ENCODE measurements at regions not wholly inside any gene's neighbourhood (a gene's known extent, or its start where the extent isn't known, plus 50 kb on each side); places are given as distances from the start of the nearest gene placed in this dataset.

DNA sequence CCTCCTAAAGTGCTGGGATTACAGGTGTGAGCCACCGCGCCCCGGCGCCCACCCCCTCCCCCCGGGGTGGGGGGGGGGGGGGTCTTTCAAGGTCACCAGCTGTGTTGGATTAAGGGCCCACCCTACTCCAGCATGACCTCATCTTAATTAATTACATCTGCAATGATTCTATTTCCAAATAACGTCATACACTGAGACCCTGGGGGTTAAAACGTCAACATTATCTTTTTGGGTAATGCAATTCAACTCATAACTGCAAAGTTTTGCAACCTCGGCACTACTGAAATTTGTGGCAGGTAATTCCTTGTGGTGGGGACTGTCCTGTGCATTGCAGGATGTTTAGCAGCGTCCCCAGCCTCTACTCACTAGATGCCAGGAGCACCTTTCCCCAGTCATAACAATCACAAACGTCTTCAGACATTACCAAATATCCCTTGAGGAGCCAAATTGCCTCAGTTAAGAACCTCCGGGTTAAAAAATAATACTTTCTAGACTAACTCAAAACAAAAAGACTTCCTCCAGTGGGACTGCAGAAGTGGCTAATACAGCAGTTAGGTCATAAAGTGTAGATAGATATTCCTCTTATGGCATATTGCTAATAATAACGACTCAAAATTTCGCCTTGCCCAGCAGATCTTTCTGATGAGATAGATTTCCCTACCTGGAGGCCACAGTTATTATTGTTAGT lies 233.0 kb upstream of the KAZN start:
- DNase-seq (ENCODE audit: low read depth in 1 of 2, low spot score in 1 of 2) = no peak
- Histone ChIP-seq H3K27ac (replicated peaks) (no peak overlapping the region), H3K4me3 (replicated peaks; ENCODE audit: insufficient read depth, low read length) (no peak overlapping the region), H3K27me3 (ENCODE audit: insufficient read depth, poor library complexity, severe bottlenecking) (no peaks in the 10 kb centered on the region)
- TF ChIP-seq, protein P1, sequence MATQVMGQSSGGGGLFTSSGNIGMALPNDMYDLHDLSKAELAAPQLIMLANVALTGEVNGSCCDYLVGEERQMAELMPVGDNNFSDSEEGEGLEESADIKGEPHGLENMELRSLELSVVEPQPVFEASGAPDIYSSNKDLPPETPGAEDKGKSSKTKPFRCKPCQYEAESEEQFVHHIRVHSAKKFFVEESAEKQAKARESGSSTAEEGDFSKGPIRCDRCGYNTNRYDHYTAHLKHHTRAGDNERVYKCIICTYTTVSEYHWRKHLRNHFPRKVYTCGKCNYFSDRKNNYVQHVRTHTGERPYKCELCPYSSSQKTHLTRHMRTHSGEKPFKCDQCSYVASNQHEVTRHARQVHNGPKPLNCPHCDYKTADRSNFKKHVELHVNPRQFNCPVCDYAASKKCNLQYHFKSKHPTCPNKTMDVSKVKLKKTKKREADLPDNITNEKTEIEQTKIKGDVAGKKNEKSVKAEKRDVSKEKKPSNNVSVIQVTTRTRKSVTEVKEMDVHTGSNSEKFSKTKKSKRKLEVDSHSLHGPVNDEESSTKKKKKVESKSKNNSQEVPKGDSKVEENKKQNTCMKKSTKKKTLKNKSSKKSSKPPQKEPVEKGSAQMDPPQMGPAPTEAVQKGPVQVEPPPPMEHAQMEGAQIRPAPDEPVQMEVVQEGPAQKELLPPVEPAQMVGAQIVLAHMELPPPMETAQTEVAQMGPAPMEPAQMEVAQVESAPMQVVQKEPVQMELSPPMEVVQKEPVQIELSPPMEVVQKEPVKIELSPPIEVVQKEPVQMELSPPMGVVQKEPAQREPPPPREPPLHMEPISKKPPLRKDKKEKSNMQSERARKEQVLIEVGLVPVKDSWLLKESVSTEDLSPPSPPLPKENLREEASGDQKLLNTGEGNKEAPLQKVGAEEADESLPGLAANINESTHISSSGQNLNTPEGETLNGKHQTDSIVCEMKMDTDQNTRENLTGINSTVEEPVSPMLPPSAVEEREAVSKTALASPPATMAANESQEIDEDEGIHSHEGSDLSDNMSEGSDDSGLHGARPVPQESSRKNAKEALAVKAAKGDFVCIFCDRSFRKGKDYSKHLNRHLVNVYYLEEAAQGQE (IDR thresholded peaks at IDR 0.05; ENCODE audit: insufficient replicate concordance, low read depth) = no peak
- TF ChIP-seq SPI1 (IDR thresholded peaks at IDR 0.05; ENCODE audit: borderline replicate concordance, low read depth) (no peak), POLR2AphosphoS5 (IDR thresholded peaks at IDR 0.05; ENCODE audit: low read depth) (no peak), GABPA (IDR thresholded peaks at IDR 0.05; ENCODE audit: low read depth) (no peak)
- TF ChIP-seq, protein P2, sequence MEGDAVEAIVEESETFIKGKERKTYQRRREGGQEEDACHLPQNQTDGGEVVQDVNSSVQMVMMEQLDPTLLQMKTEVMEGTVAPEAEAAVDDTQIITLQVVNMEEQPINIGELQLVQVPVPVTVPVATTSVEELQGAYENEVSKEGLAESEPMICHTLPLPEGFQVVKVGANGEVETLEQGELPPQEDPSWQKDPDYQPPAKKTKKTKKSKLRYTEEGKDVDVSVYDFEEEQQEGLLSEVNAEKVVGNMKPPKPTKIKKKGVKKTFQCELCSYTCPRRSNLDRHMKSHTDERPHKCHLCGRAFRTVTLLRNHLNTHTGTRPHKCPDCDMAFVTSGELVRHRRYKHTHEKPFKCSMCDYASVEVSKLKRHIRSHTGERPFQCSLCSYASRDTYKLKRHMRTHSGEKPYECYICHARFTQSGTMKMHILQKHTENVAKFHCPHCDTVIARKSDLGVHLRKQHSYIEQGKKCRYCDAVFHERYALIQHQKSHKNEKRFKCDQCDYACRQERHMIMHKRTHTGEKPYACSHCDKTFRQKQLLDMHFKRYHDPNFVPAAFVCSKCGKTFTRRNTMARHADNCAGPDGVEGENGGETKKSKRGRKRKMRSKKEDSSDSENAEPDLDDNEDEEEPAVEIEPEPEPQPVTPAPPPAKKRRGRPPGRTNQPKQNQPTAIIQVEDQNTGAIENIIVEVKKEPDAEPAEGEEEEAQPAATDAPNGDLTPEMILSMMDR (IDR thresholded peaks at IDR 0.05; ENCODE audit: insufficient read depth, low read length) = no peak

DNA sequence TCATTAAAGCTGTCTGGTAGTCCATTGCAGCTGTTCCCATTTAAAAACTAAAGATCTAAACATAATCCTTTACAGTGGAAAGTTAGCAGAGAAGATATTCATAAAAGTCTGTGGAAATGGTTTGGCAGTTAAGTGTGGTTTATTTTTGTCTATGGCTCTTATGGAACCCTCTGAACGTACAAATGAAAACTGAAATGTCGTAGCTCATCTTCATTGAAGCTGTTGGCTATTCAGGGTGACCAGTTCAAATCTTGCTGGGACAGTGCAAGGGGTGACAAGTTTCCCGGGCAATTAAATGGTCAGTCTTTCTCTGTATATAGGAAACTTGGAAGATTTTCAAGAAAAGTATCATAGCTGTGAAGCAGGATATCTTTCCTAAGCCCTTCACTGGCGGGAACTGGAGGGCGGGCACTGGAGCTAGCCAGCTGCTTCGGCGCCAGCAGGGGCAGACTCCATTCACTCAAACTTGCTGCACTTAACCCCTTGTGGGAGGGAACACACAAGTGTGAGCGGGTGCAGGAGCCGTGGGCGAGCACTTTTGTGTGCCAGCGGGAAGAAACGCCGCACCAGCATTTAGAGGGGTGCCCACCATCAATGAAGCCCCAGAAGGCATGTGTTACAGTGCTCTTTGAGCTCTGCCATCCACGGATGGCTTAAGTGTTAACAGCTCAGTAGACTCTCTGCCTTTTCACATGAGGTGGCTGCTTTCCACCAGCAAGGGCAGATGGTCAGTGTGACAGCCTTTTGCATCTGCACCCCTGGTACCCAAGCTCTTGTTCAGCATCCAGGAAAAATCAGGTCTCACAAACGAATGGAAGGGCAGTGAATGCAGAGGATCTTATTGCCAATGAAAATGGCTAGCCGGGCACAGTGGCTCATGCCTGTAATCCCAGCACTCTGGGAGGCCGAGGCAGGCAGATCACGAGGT lies 232.1 kb upstream of the KAZN start:
- DNase-seq (ENCODE audit: low read depth in 1 of 2, low spot score in 1 of 2) = no peak
- Histone ChIP-seq H3K27ac (replicated peaks) (no peak overlapping the region), H3K27me3 (ENCODE audit: insufficient read depth, poor library complexity, severe bottlenecking) (no peaks in the 10 kb centered on the region), H3K4me3 (replicated peaks; ENCODE audit: insufficient read depth, low read length) (no peak overlapping the region)
- TF ChIP-seq, protein P2 (IDR thresholded peaks at IDR 0.05; ENCODE audit: insufficient read depth, low read length) = no peak
- TF ChIP-seq GABPA (IDR thresholded peaks at IDR 0.05; ENCODE audit: low read depth) (no peak), POLR2AphosphoS5 (IDR thresholded peaks at IDR 0.05; ENCODE audit: low read depth) (no peak), SPI1 (IDR thresholded peaks at IDR 0.05; ENCODE audit: borderline replicate concordance, low read depth) (no peak)
- TF ChIP-seq, protein P1 (IDR thresholded peaks at IDR 0.05; ENCODE audit: insufficient replicate concordance, low read depth) = no peak

DNA sequence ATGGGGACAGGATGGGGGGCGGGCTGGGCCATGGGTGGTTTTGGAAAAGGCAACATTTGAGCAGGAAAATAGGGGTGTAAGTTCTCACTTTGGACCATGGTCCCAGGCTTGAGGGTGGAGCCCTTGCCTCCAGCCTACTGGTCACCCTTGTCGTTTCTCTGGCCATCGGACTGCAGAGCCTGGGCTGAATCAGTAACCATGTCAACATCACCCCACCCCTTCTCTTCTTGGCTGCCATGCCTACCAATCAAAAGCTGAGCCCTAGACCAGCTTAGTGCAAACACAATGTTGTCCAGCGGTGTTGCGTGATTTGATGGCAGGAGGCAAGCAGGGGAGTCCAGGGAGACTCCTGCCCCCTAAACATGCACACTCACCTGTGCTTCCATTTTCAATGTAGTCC lies 231.0 kb upstream of the KAZN start:
- Histone ChIP-seq H3K27ac (replicated peaks) (no peak overlapping the region), H3K27me3 (ENCODE audit: insufficient read depth, poor library complexity, severe bottlenecking) (no peaks in the 10 kb centered on the region), H3K4me3 (replicated peaks; ENCODE audit: insufficient read depth, low read length) (no peak overlapping the region)
- TF ChIP-seq, protein P2 (IDR thresholded peaks at IDR 0.05; ENCODE audit: insufficient read depth, low read length) = no peak
- TF ChIP-seq POLR2AphosphoS5 (IDR thresholded peaks at IDR 0.05; ENCODE audit: low read depth) (no peak), GABPA (IDR thresholded peaks at IDR 0.05; ENCODE audit: low read depth) (no peak), SPI1 (IDR thresholded peaks at IDR 0.05; ENCODE audit: borderline replicate concordance, low read depth) (no peak)
- TF ChIP-seq, protein P1 (IDR thresholded peaks at IDR 0.05; ENCODE audit: insufficient replicate concordance, low read depth) = no peak
- no peak for DNase-seq (ENCODE audit: low read depth in 1 of 2, low spot score in 1 of 2)
